HPDE6-E6E7 (cell line): ENCODE measurements at regions not wholly inside any gene's neighbourhood (a gene's known extent, or its start where the extent isn't known, plus 50 kb on each side); places are given as distances from the start of the nearest gene placed in this dataset.

Experiments used
- DNase-seq: peaks from one replicate; pipeline ENCODE4 v3.0.0; 2011; ENCODE audit warnings: missing footprints; ENCODE audit errors: extremely low spot score

- no peak for DNase-seq
Observed at GRCh38 chr2:153105829-153106578, 372.6 kb downstream of the RPRM start.

DNA sequence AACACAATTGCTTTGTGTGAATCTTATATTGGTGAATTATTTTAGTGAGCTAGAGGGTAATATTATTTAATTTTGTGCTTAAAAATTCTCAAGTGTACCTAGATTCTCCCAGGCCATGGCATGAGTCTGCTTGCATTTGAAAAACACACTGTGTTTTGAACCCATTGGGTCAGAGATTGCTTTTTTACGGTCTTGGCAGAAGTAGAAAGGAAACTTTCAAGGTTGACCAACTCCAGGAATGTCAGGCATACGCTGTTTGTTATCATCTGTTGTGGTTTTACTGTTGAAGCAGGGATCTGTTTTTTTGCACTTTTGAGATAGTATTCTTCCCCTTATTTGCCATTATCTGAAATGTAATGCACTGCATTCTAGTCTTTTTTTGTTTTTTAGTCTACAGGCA is 377.4 kb downstream of the RPRM start:
- no peak for DNase-seq

DNA sequence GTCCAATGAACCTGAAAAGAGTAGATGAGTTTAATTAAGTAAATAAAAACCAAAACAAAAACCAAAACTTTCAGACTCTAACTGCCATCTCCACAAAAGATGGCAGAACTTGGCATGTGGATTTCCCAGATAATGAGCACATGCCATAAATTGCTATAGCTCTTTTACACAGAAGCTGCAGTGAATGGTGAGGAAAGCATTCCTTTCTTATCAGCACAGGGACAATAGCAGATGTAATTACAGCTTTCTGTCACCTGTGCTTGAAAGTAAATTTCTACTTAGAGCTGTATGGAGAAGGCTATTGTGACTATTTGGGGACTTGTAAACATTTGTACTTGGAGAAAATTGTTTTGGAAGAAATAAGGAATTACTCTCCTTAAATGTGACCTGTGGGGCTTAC is 378.4 kb downstream of the RPRM start:
- no peak for DNase-seq

- DNase-seq, result no peak
Observed at GRCh38 chr2:153098073-153098472, 379.7 kb downstream of the ARL6IP6 start.

- DNase-seq, result no peak
Observed at GRCh38 chr2:153096272-153096671, 377.9 kb downstream of the ARL6IP6 start.

DNA sequence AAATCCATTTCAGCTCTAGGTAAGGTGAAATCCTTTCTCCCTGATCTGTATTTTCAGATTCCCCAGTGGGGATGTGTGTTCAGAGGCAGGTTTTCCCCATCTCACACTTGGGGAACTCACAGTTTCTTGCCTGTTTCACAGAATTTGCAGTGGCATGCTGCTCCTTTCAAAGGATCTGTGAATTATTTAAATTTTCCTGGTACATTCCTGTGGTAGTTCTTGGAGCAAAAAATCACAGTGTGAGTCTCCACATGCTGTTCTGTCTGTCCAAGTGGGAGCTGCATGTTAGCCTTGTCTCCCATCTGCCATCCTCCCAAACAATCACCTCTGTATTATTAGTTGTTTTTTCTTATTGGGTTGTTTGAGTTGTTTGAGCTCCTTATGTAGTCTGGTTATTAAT is 372.9 kb downstream of the ARL6IP6 start:
- DNase-seq, result no peak

GRCh38 chr2:153079315-153079714 is 360.9 kb downstream of the ARL6IP6 start:
- no peak for DNase-seq

GRCh38 chr2:153077311-153077710 is 358.9 kb downstream of the ARL6IP6 start:
- DNase-seq, result no peak

- no peak for DNase-seq
Observed at GRCh38 chr2:153074207-153074606, 355.8 kb downstream of the ARL6IP6 start.

DNA sequence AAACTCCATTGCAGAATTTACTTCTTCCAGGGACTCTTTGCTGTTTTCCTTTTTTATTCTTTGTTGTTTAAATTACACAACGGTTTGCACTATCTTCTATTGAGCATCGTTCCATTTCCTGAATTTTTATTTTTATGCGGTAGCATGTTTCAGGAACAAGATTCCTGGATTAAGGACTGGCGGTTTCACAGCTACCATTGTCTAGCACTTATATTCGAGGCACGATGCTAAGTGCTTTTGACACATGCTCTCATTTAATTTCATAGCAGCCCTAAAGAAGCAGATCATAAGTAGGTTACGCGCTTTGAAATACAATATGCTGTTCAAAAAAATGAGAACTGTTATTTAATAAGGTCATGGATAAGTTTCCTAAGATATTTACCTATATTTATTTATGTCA is 354.4 kb downstream of the ARL6IP6 start:
- no peak for DNase-seq

DNA sequence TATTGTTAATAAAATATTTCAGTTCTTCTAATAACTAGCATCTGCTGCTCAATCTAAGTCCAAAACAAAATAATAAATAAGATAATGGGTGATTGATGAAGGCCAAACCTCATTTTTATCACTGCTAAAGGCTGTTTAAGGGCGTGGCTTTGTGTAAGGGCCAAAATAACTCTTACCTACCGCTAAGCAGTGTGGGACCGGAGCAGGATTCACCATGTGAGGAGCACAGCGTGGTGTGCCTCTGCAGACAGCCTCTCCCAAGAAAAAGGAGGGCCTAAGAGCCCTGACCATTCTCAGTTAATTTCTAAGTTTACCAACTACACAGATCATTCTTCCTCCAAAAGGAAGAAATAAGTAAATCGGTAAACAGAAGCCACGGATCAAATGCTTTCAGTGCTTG is 353.7 kb downstream of the ARL6IP6 start:
- DNase-seq, result no peak

- no peak for DNase-seq
Observed at GRCh38 chr2:153071090-153071489, 352.7 kb downstream of the ARL6IP6 start.

DNA sequence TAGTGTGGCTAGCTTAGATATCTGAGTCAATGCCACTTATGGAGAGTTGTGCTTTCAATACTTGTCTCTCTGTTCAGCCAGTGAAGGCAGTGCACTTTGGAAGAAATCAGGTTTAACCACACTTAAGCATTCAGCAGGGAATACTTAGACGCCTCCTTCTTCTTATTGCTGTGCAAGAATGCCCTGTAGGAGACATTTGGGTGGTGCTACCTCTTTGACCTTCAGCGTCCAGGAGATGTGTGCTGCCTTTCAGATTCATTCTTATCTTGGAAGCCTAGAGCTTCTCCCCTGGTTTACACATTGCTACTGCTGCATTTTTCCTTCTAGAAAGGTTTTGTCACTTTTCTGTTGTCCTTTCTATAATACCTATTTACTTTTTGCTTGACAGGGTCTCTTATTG is 350.5 kb downstream of the ARL6IP6 start:
- DNase-seq, result no peak

DNA sequence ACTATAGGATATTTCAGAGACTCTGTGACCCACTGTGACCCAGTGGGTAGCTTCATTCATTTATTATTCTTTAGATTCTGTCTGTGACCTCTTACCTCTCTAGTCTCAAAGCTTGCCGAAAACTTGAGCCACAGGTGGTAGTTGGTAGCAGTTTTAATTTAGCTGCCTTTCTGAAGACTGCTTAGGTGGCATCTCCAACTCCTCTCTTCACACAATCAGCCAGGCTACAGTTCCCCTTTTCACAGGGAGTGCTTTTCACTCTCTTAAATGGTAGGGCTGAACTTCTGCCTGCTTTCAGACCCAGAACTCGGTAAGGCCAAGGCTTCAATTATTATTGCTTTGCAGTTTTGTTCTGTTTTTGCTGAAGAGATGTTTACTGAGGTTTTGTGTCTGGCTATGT is 349.6 kb downstream of the ARL6IP6 start:
- DNase-seq, result no peak

GRCh38 chr2:153059338-153060052 is 341.1 kb downstream of the ARL6IP6 start:
- peak; percentile 80 for DNase-seq

DNA sequence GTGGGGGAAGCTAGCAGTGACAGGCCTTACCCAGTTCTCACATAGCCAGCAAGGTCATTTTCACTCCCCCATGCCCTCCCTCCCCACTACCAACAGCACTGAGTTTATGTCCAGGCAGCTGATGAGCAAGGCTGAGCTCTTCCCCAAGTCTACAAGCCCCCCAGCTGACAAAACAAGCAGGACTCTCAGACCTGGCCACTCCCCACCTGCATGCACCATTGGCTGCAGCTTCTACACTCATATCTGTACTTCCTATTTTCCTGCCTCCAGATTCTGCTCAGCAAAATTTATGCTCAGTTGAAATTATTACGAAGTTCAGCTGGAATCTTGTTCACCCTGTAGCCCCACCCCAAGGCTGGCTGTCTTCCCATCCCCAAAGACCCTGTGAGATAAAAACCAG is 339.3 kb downstream of the ARL6IP6 start:
- no peak for DNase-seq

GRCh38 chr2:153055182-153055581 is 336.8 kb downstream of the ARL6IP6 start:
- DNase-seq, result no peak

DNA sequence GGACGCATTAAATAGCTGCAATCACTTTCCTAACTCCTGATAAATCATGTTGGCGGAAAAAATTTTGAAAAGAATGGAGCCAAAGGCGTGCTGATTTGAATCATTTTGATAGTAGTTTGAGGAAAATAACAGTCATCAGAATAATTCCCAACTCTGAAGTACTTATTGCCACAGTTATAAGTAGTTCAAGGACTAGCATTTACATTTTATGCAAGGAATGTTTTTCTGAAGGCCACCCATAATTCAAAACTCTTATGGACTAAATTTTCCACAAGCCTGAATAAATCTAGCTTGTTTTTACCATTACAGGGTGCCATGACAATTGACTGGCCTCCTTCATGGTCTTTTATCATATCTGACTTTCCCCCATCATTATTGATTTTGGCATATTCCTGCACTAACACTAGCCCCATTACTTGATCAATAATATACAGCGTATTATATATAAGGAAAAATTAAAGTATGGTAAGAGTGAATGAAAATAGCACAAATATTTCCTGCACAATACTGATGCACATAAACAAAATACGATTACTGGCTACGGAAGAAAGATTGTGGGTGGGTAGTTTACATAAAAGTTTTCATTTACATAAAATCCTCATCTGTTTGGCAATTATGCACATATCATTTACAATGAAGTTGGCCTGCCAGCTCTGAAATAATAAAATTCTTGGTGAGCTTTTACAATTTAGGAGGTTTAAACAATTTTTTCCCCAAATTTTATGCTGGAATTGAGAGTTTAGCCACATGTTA is 334.6 kb downstream of the ARL6IP6 start:
- no peak for DNase-seq

DNA sequence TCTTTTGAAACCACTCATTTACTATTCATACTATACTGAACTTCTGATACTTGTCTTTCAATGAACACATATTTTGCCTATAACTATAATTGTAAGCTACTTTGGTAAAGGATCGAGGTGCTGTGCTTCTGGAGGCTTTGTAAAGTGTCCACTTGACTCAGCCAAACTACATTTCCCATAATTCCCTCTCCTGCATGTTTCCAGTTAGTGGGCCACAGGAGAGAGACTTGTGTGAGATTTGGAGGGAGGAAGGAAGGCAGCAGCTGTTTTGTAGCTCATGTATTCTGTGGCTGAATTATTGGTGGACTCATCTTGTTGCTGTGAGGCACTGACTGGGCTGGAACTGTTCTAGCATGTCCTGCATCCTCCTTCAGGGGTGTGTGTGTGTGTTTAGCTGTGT is 328.8 kb downstream of the ARL6IP6 start:
- no peak for DNase-seq

DNA sequence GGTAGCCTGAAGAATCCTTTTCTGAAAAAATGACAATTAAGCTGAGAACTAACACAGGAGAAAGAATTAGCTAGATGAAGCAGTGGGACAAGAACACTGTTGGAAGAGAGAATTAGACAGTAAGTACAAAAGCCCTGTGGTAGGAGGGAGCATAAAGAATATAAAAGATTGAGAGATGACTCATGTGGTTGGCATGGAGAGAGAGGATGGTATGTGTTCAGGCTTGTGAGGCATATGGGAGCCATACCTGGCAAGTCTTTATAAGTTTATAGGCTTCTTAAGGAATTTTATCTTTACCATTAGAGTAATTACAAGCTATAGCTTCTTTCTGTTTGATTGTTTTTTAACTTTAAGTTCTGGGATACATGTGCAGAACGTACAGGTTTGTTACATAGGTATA is 325.0 kb downstream of the ARL6IP6 start:
- DNase-seq, result peak; percentile 13

DNA sequence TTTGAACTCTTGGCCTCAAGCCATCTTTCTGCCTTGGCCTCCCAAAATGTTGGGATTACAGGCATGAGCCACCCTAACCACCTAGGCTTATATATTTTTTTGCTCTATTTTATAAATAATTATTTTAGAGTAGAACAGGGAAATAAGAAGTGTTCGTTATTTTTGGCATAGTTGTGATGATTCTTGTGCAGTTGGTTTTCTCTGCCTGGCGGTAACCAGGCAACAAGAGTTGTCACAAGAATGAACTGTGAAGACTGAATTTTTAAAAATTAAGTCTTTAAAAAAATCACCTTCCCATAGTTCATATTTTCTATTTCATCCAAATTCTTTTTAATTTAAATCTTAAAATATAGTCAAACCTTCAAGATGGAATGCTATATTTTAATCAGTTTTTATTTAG is 310.2 kb downstream of the ARL6IP6 start:
- DNase-seq, result no peak

GRCh38 chr2:153027533-153027932 is 309.1 kb downstream of the ARL6IP6 start:
- no peak for DNase-seq

GRCh38 chr2:153020201-153020600 is 301.8 kb downstream of the ARL6IP6 start:
- DNase-seq, result no peak
